NCI-H1930 (cell line): ENCODE measurements at regions not wholly inside any gene's neighbourhood (a gene's known extent, or its start where the extent isn't known, plus 50 kb on each side); places are given as distances from the start of the nearest gene placed in this dataset.
"Not testable (repeated sequence)": the region's sequence is repeated elsewhere in the genome, so short reads cannot be mapped to it uniquely, and the experiment has no call there.

Experiments
- DNase-seq, 2 experiments: peaks; one replicate each; lab custom pipeline; 2025; lab: John Stamatoyannopoulos, UW

DNA sequence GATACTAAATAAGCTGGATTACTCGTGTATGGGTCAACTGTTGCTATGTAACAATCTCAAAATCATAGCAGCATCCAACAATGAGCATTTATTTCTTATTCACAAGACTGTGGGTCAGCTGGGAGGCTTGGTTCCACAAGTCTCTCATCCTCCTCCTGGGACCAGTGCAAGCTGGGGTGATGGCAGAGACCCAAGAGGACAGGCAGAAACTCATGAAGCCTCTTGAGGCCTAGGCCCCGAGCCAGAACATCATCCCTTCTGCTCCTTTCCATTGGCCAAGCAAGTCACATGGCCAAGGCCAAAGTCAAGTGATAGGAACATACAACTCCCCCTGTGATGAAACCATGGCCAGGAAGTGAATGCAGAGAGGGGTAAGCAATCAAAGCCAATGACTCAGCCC is 422.1 kb downstream of the BCOR start:
- no peak for DNase-seq

DNA sequence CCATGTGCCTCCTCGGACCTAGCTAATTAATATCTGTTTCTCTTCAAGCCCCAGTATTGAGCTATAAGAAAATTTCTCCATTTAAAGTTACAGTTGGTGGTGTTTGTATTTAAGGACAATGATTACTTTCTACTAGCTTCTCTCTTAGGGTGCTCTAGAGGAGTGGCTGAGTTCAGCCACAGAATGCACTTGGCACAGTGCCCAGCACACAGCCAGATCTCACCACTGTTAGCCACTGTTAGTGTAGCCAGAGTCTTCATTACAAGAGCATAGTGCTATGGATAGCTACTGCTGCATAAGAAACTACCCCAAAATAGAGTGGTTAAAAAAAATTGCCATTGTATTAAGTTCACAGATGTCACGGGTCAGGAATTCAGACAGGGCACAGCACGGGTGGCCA is 421.3 kb downstream of the BCOR start:
- no peak for DNase-seq

DNA sequence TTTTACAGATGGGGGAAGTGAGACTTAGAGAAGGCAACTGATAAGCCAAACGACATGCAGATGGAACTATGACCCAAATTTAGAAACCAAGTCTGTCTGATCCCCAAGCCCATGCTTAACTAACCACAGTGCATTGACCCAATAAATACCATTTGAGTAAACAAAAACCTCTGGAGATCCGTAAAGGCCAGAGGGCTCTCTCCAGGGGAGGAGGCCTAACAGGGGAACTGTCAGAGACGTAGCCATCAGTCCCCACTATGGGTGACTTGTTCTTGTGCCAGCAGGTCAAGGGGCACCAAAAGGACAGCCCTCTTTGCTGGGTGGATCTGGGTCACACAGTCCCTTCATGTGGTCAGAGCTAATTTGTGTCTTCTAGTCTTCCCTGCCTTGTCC is 420.2 kb downstream of the BCOR start:
- no peak for DNase-seq

GRCh38 chrX:39677978-39678791 is 419.6 kb downstream of the BCOR start:
- no peak for DNase-seq

DNA sequence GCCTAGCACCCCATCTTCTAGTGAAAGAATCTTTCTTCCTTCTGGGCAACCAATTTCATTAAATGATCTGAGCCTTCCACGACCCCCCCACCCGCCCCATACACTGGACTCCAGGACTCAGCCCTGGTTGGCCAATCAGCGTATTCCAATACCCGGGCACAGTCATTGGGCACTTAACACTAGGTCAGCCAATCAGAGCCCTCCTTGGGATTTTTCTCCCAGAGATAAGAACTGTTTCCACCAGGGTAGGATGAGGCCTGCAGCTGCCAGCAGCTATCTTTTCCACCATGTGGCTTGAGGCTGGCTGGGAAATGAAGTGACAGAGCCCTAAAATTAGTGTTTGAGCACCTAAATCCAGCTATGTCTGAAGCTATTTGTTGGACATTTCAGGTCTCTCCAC is 418.8 kb downstream of the BCOR start:
- no peak for DNase-seq

DNA sequence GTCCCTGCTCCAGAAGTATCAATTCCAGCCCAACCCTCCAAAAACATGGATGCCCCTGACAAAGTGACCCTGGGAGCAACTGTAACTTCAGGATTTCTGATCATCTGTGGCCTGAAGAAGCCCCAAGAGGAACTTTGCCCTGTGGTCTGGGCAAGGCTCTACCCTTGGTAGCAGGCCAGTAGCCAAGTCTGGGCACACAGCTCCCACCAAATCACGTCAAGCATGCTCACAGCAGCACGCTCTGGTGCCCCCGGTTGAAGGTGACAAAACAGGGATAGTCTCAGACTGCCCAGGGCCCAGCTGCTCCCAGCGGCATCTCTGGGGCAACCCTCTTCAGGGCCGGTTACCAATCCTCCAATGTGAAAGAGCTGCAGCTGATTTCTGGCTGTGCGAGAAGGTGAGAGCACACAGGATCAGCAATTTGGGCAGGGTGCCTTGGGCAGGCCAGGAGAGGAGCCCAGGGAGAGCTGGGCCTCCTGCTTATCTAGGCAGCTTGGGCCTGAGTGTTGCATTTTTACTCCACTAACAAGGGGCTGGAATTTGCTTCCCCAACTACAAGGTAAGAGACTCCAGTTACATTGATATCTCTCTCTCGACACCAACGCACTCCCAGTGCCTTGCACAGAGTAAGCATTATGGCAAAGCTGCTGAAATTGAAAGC is 418.1 kb downstream of the BCOR start:
- no peak for DNase-seq

- DNase-seq, result no peak
Observed at GRCh38 chrX:39681885-39682284, 415.9 kb downstream of the BCOR start.

- DNase-seq, result no peak
Observed at GRCh38 chrX:39682778-39683177, 415.0 kb downstream of the BCOR start.

DNA sequence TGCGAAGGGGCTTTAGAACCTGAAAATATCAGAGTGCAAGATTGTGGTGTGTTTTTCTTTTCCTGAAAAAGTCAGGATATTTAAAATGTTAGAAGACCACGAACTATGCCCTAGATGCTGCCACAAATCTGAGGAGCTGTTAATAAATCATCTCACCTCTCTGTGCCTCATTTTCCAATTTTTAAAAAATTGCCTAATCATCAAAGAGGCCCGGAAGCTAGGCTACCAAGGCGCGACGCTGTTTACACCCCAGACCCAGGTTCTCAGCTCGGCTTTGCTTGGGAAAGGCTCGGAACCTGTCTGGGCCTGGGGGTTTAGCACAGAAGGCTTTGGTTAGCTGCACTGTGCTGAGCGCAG is 409.6 kb downstream of the BCOR start:
- DNase-seq, result no peak

DNA sequence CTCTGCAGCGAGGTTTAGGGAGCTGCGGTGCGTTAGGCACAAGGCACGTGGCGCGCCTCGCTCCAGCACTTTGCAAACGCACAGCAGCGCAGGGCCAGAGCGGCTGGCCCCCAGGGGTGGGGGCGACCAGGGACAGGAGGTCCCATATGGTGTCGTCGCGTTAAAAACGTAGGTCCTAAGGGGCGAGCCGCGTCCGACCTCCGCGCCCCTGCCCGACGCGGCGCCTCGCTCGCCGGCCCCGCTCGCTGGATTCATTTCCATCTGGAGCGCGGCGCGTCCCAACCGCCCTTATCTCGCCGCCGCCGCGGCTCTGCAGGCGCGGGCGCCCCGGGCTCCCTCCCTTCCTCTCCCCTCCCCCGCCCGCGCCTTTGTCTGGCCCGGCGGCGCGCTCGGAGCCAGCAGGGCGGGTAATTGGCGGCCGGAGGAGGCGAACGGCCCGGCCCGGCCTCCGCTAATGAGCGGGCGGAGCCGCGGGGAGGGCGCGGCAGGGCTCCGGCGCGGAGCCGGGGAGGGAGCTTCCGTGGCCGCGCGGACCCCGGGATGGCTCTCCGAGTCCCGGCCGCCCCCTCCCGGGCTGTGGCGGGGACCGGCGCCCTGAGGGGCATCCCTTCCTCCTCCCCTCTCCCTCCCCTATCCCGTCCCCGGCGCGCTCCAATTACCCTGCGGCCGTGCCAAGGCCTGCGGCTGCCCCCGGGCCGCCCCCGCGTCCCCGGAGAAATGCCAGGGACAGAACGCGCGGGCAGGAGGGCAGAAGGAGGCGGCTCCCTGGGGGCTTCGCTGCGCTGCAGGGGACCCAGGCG is 409.0 kb downstream of the BCOR start:
- peak; percentile 15 to 51 for DNase-seq

DNA sequence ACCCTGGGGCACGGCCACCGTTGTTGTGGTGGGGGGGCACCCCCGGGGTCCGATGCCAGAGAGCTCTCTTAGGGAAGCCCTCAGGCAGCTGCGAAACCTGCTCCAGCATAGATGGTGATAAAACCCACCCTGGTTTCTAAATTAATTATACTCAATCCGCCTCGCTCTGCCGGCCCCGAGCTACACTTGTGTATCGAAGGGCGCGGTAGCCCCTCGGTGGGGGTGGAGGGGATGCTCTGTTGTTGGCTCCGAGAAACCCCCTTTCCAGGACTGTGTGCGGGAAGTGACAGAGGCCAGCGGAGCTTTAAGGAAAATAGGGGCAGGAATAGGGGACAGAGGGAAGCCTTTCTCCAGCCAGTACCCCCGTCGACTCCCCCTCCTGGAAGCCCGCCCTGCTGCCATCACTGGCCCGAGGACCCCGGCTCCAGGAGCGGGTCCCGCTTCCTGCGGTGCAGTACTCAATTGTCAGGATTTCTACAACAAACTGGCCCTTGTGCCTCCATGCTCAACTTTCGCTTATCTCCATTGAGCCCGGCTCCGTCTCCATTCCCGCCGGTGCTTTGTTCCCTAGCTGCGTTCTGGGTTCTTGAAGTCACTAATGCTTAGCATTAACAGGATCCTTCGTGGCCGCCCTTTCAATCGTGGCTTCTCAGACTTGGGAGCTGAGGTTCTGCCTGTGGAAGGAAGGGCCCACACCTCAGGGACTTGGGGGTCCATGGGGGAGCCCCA is 408.2 kb downstream of the BCOR start:
- no peak for DNase-seq

- no peak for DNase-seq
Observed at GRCh38 chrX:39690541-39691415, 407.0 kb downstream of the BCOR start.

DNA sequence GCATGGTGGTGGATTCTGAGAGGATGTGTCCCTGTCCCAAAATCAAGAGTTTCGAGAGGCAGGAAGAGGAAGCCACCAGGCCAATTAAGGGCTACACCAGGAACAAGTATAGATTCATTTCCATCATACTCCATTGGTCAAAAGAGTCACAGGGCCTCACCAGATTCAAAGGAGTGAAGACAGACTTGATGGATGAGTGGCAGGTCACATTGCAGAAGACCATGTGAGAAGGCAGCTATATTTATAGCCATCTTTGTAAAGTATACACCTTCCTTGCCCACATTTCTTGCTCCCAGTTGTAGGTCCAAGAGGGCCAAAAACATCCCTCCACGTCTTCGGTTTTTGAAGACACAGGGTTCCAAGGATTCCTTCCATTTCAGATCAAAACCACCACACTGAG is 406.0 kb downstream of the BCOR start:
- DNase-seq, result no peak

GRCh38 chrX:39692796-39693195 is 405.0 kb downstream of the BCOR start:
- no peak for DNase-seq

DNA sequence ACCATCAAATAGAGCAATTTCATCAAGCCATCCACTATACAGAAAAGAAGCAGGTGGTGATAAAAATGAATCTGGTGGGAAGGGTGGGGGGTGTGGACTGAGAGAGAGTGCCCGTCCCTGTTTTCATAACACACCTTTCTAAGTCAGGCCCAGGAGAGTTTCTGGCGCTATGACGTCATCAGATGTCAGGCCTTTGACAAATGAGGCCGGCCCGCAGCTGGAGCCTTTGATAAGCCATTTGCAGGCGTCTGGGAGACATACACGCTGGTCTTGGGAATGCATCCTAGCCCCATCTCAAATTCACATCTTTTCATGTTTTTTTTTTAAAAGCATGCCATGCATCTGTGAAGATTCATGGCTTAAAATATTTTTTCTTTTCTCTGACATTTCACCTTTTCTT is 404.5 kb downstream of the BCOR start:
- DNase-seq, result no peak

- DNase-seq, result not testable (repeated sequence)
Observed at GRCh38 chrX:39702636-39703035, 395.1 kb downstream of the BCOR start.

GRCh38 chrX:39703307-39703706 is 394.5 kb downstream of the BCOR start:
- DNase-seq, result no peak

- DNase-seq, result no peak
Observed at GRCh38 chrX:39704590-39704989, 393.2 kb downstream of the BCOR start.

- DNase-seq, result no peak
Observed at GRCh38 chrX:39705290-39705689, 392.5 kb downstream of the BCOR start.

DNA sequence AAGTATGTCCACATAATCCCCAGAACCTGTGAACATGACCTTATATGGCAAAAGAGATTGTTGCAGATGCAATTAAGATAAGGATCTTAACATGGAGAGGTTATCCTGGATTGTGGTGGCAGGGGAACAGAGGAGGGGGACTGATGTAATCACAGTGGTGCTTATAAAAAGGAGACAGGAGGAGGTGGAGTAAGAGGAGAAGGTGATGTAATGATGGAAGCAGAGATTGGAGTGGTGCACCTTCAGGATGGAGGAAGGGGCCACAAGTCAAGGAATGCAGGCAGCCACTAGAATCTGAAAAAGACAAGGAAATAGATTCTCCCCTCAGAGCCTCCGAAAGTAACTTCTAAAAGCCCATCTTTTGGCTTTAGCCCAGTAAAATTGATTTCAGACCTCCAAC is 388.4 kb downstream of the BCOR start:
- no peak for DNase-seq

DNA sequence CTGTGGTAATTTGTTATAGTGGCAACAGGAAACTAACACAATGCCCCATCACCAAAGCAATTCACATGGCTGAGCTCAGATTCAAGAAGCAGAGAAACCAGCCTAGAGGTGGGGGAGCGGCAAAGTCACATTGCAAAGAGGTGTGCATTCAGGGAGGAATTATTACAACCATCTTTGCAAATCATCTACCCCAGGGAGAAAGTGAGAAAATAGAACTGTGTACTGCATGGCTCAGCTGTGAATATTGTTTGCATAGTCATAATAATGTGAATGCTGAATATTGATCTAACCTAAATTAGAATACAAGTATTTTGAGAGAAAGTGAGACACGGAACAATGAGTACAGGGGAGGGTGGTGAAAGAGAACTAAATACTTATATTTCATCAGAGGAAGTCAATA is 387.9 kb downstream of the BCOR start:
- DNase-seq, result no peak
